ENCODE measurements at regions not wholly inside any gene's neighbourhood (a gene's known extent, or its start where the extent isn't known, plus 50 kb on each side); places are given as distances from the start of the nearest gene placed in this dataset.

DNA sequence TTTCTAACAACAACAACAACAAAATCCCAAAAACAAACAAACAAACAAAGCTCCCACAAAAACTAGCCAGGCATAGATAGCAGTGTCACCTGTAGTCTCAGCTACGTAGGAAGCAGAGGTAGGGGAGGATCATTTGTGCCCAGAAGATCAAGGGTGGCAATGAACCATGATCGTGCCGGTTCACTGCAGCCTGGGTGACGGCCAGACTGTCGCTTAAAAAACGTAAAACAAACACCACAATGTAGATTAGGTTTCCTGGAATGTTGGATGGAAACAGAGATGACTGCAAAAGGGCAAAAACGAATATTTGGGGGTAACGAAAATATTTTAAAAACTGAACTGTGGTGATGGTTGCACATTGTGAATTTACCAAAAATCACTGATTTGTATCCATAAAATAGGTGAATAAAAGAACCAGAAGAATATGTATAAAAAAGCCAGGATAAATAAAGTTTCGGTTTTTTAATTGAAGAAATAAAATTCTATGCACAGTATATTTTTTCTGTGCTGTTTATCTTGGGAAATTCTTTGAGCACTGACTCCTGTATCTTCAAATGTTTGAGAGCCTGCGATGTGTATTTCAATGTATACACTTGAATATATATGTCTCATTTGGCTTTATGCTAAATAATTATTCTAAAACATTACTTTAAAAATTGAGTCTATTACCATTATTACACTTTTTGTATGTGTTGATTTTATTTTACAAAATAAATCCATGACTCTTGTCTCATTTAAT is 1477.0 kb downstream of the PCDH7 start:
- Mint-ChIP-seq H3K9me3 (peaks cover 0 to 15% (median 6%) of the 10 kb centered on the region in 8 donors), H3K27me3 (no peaks in the 10 kb centered on the region), H3K27ac (no peak overlapping the region), H3K4me1 (no peaks in the 10 kb centered on the region), H3K4me3 (no peak overlapping the region), H3K36me3 (no peaks in the 10 kb centered on the region)
- intact Hi-C loops (cut with micrococcal nuclease): no loop called here
- ChIA-PET POLR2A (ENCODE audit: partially characterized antibody) (no interaction called here), CTCF (ENCODE audit: partially characterized antibody) (no interaction called here)
- H3K36me3 ChIP-seq (ENCODE audit: insufficient read depth, low read length): no peaks in the 10 kb centered on the region
- no peaks in the 10 kb centered on the region for H3K27me3 ChIP-seq (ENCODE audit: insufficient read depth, low read length)
- H3K27ac ChIP-seq (ENCODE audit: low read depth, low read length): no peak overlapping the region
- no peaks in the 10 kb centered on the region for H3K4me1 ChIP-seq (ENCODE audit: insufficient read depth, low read length)
- no peaks in the 10 kb centered on the region for H3K9me3 ChIP-seq (ENCODE audit: control insufficient read depth in 1 of 2, low read length in 2 of 2)
- H3K4me3 ChIP-seq (ENCODE audit: low read length in 2 of 2): no peak overlapping the region
- no peak for DNase-seq

- no peak overlapping the region for H3K4me3 ChIP-seq (ENCODE audit: low read length in 2 of 2)
- H3K9me3 ChIP-seq (ENCODE audit: control insufficient read depth in 1 of 2, low read length in 2 of 2): no peaks in the 10 kb centered on the region
- peaks cover 0 to 18% (median 5%) of the 10 kb centered on the region in 8 donors for H3K9me3 Mint-ChIP-seq
- intact Hi-C loops (cut with micrococcal nuclease): no loop called here
- H3K4me3 Mint-ChIP-seq: no peak overlapping the region
- H3K4me1 Mint-ChIP-seq: no peaks in the 10 kb centered on the region
- CTCF ChIA-PET (ENCODE audit: partially characterized antibody): no interaction called here
- H3K4me1 ChIP-seq (ENCODE audit: insufficient read depth, low read length): no peaks in the 10 kb centered on the region
- H3K36me3 Mint-ChIP-seq: no peaks in the 10 kb centered on the region
- H3K27me3 ChIP-seq (ENCODE audit: insufficient read depth, low read length): no peaks in the 10 kb centered on the region
- no peak overlapping the region for H3K27ac Mint-ChIP-seq
- no peak overlapping the region for H3K27ac ChIP-seq (ENCODE audit: low read depth, low read length)
- H3K36me3 ChIP-seq (ENCODE audit: insufficient read depth, low read length): no peaks in the 10 kb centered on the region
- DNase-seq: no peak
- POLR2A ChIA-PET (ENCODE audit: partially characterized antibody): no interaction called here
- no peaks in the 10 kb centered on the region for H3K27me3 Mint-ChIP-seq
These were observed 1479.5 kb downstream of the PCDH7 start for GRCh38 chr4:32199639-32200038.

- no peaks in the 10 kb centered on the region for H3K27me3 Mint-ChIP-seq
- H3K4me3 Mint-ChIP-seq: no peak overlapping the region
- H3K9me3 ChIP-seq (ENCODE audit: control insufficient read depth in 1 of 2, low read length in 2 of 2): no peaks in the 10 kb centered on the region
- H3K4me1 ChIP-seq (ENCODE audit: insufficient read depth, low read length): no peaks in the 10 kb centered on the region
- no peak overlapping the region for H3K27ac ChIP-seq (ENCODE audit: low read depth, low read length)
- H3K9me3 Mint-ChIP-seq: peaks cover 0 to 19% (median 6%) of the 10 kb centered on the region in 8 donors
- no peaks in the 10 kb centered on the region for H3K36me3 Mint-ChIP-seq
- H3K27ac Mint-ChIP-seq: no peak overlapping the region
- CTCF ChIA-PET (ENCODE audit: partially characterized antibody): interaction anchor here (0.6 kb wide), 1 partner anchor 1098 kb away, joined by 3 read pairs; no protein-coding TSS in a partner anchor
- no peak overlapping the region for H3K4me3 ChIP-seq (ENCODE audit: low read length in 2 of 2)
- intact Hi-C loops (cut with micrococcal nuclease): no loop called here
- H3K36me3 ChIP-seq (ENCODE audit: insufficient read depth, low read length): no peaks in the 10 kb centered on the region
- H3K27me3 ChIP-seq (ENCODE audit: insufficient read depth, low read length): no peaks in the 10 kb centered on the region
- DNase-seq: no peak
- POLR2A ChIA-PET (ENCODE audit: partially characterized antibody): no interaction called here
- H3K4me1 Mint-ChIP-seq: no peaks in the 10 kb centered on the region
These were observed 1483.2 kb downstream of the PCDH7 start for GRCh38 chr4:32203340-32203739.

DNA sequence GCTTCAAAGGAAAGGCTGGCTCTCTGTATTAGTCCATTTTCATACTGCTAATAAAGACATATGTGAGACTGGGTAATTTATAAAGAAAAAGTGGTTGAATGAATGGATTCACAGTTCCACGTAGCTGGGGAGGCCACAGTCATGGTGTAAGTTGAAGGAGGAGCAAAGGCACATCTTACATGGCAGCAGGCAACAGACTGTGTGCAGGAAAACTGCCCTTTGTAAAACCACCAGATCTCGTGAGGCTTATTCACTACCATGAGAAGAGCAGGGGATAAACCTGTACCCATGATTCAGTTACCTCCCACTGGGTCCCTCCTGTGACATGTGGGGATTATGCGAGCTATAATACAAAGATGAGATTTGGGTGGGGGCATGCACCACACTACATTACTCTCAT is 1486.6 kb downstream of the PCDH7 start:
- POLR2A ChIA-PET (ENCODE audit: partially characterized antibody): no interaction called here
- intact Hi-C loops (cut with micrococcal nuclease): no loop called here
- no peak overlapping the region for H3K4me3 ChIP-seq (ENCODE audit: low read length in 2 of 2)
- Mint-ChIP-seq H3K4me3 (no peak overlapping the region), H3K36me3 (no peaks in the 10 kb centered on the region), H3K9me3 (peaks cover 0 to 24% (median 8%) of the 10 kb centered on the region in 8 donors), H3K4me1 (no peaks in the 10 kb centered on the region), H3K27me3 (no peaks in the 10 kb centered on the region), H3K27ac (no peak overlapping the region)
- CTCF ChIA-PET (ENCODE audit: partially characterized antibody): no interaction called here
- no peaks in the 10 kb centered on the region for H3K27me3 ChIP-seq (ENCODE audit: insufficient read depth, low read length)
- no peaks in the 10 kb centered on the region for H3K36me3 ChIP-seq (ENCODE audit: insufficient read depth, low read length)
- DNase-seq: no peak
- no peaks in the 10 kb centered on the region for H3K9me3 ChIP-seq (ENCODE audit: control insufficient read depth in 1 of 2, low read length in 2 of 2)
- no peak overlapping the region for H3K27ac ChIP-seq (ENCODE audit: low read depth, low read length)
- no peaks in the 10 kb centered on the region for H3K4me1 ChIP-seq (ENCODE audit: insufficient read depth, low read length)

DNA sequence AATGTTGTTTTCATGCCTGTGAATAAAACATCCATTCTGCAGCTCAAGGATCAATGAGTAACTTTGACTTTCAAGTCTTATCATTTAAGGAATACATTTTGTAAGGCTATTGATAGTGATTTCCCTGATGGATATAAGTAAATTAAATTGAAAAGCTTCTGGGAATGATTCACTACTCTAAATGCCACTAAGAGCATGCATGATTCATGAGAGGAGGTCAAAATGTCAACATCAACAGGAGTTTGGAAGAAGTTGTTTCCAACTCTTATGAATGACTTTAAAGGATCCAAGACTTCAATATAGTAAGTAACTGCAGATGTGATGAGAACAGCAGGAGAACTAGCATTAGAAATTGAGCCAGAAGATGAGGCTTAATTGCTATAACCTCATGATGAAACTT is 1487.3 kb downstream of the PCDH7 start:
- H3K4me1 Mint-ChIP-seq: no peaks in the 10 kb centered on the region
- H3K4me3 ChIP-seq (ENCODE audit: low read length in 2 of 2): no peak overlapping the region
- H3K9me3 ChIP-seq (ENCODE audit: control insufficient read depth in 1 of 2, low read length in 2 of 2): no peaks in the 10 kb centered on the region
- H3K27me3 Mint-ChIP-seq: no peaks in the 10 kb centered on the region
- H3K27me3 ChIP-seq (ENCODE audit: insufficient read depth, low read length): no peaks in the 10 kb centered on the region
- H3K4me3 Mint-ChIP-seq: no peak overlapping the region
- no peaks in the 10 kb centered on the region for H3K4me1 ChIP-seq (ENCODE audit: insufficient read depth, low read length)
- DNase-seq: no peak
- peaks cover 2 to 22% (median 9%) of the 10 kb centered on the region in 8 donors for H3K9me3 Mint-ChIP-seq
- intact Hi-C loops (cut with micrococcal nuclease): no loop called here
- H3K27ac Mint-ChIP-seq: no peak overlapping the region
- no peaks in the 10 kb centered on the region for H3K36me3 ChIP-seq (ENCODE audit: insufficient read depth, low read length)
- ChIA-PET POLR2A (ENCODE audit: partially characterized antibody) (no interaction called here), CTCF (ENCODE audit: partially characterized antibody) (no interaction called here)
- H3K36me3 Mint-ChIP-seq: no peaks in the 10 kb centered on the region
- H3K27ac ChIP-seq (ENCODE audit: low read depth, low read length): no peak overlapping the region

- Histone ChIP-seq H3K4me3 (ENCODE audit: low read length in 2 of 2) (no peak overlapping the region), H3K9me3 (ENCODE audit: control insufficient read depth in 1 of 2, low read length in 2 of 2) (no peaks in the 10 kb centered on the region), H3K27me3 (ENCODE audit: insufficient read depth, low read length) (no peaks in the 10 kb centered on the region), H3K27ac (ENCODE audit: low read depth, low read length) (no peak overlapping the region), H3K36me3 (ENCODE audit: insufficient read depth, low read length) (no peaks in the 10 kb centered on the region), H3K4me1 (ENCODE audit: insufficient read depth, low read length) (no peaks in the 10 kb centered on the region)
- DNase-seq: no peak
- H3K27me3 Mint-ChIP-seq: no peaks in the 10 kb centered on the region
- no peak overlapping the region for H3K27ac Mint-ChIP-seq
- H3K36me3 Mint-ChIP-seq: no peaks in the 10 kb centered on the region
- H3K4me1 Mint-ChIP-seq: no peaks in the 10 kb centered on the region
- intact Hi-C loops (cut with micrococcal nuclease): no loop called here
- H3K9me3 Mint-ChIP-seq: peaks cover 0 to 24% (median 6%) of the 10 kb centered on the region in 8 donors
- no peak overlapping the region for H3K4me3 Mint-ChIP-seq
- ChIA-PET CTCF (ENCODE audit: partially characterized antibody) (no interaction called here), POLR2A (ENCODE audit: partially characterized antibody) (no interaction called here)
These were observed 1495.1 kb downstream of the PCDH7 start for GRCh38 chr4:32215277-32215676.

GRCh38 chr4:32216502-32216901 is 1496.3 kb downstream of the PCDH7 start:
- POLR2A ChIA-PET (ENCODE audit: partially characterized antibody): no interaction called here

More at GRCh38 chr4:32216502-32216901, 1496.3 kb downstream of the PCDH7 start:
- no peak overlapping the region for H3K27ac Mint-ChIP-seq
- H3K27me3 Mint-ChIP-seq: no peaks in the 10 kb centered on the region
- no peak overlapping the region for H3K4me3 ChIP-seq (ENCODE audit: low read length in 2 of 2)
- CTCF ChIA-PET (ENCODE audit: partially characterized antibody): no interaction called here
- H3K36me3 ChIP-seq (ENCODE audit: insufficient read depth, low read length): no peaks in the 10 kb centered on the region
- no peaks in the 10 kb centered on the region for H3K9me3 ChIP-seq (ENCODE audit: control insufficient read depth in 1 of 2, low read length in 2 of 2)
- intact Hi-C loops (cut with micrococcal nuclease): no loop called here
- H3K4me1 Mint-ChIP-seq: no peaks in the 10 kb centered on the region
- H3K27me3 ChIP-seq (ENCODE audit: insufficient read depth, low read length): no peaks in the 10 kb centered on the region
- no peaks in the 10 kb centered on the region for H3K4me1 ChIP-seq (ENCODE audit: insufficient read depth, low read length)
- peaks cover 0 to 20% (median 6%) of the 10 kb centered on the region in 8 donors for H3K9me3 Mint-ChIP-seq
- no peak overlapping the region for H3K27ac ChIP-seq (ENCODE audit: low read depth, low read length)
- H3K36me3 Mint-ChIP-seq: no peaks in the 10 kb centered on the region
- DNase-seq: peak in 1 of 5 donors; percentile 28
- no peak overlapping the region for H3K4me3 Mint-ChIP-seq
